ENCODE measurements at regions not wholly inside any gene's neighbourhood (a gene's known extent, or its start where the extent isn't known, plus 50 kb on each side); places are given as distances from the start of the nearest gene placed in this dataset.
A peak's percentile ranks its signal among the peaks of the same experiment; 100 is the strongest.

GRCh38 chr1:228860911-228861831 lies 125.9 kb downstream of the RHOU start (continued):
- TF ChIP-seq KMT2A (CRISPR knock-in tag; IDR thresholded peaks at IDR 0.05) (no peak), ZNF724P (CRISPR knock-in tag; IDR thresholded peaks at IDR 0.05; ENCODE audit: borderline replicate concordance) (no peak), ZBTB43 (CRISPR knock-in tag; conservative IDR thresholded peaks at IDR 0.05) (0 out of 2 replicates have a peak, but pooled peaks have one; percentile 43), MAFK (conservative IDR thresholded peaks at IDR 0.05 in 1 of 2, IDR thresholded peaks at IDR 0.05 in 1 of 2; ENCODE audit: low read length in 2 of 2) (peak; percentile 45 to 59; a peak in 3 of 4 replicates), TAF15 (IDR thresholded peaks at IDR 0.05; ENCODE audit: low read depth, low read length, poor library complexity, severe bottlenecking) (no peak), RBM39 (IDR thresholded peaks at IDR 0.05; ENCODE audit: low read depth, low read length, poor library complexity, severe bottlenecking) (no peak), GABPA (IDR thresholded peaks at IDR 0.05; ENCODE audit: low read depth, low read length) (no peak), GABPA (CRISPR knock-in tag; IDR thresholded peaks at IDR 0.05; ENCODE audit: low read depth) (0 out of 2 replicates have a peak, but pooled peaks have one; percentile 6), ZNF383 (CRISPR knock-in tag; IDR thresholded peaks at IDR 0.05; ENCODE audit: borderline replicate concordance) (no peak), ZFP91 (CRISPR knock-in tag; IDR thresholded peaks at IDR 0.05; ENCODE audit: borderline replicate concordance) (no peak), ZKSCAN1 (IDR thresholded peaks at IDR 0.05; ENCODE audit: low read length) (no peak), PLSCR1 (CRISPR knock-in tag; IDR thresholded peaks at IDR 0.05; ENCODE audit: borderline replicate concordance) (no peak), RARA (CRISPR knock-in tag; IDR thresholded peaks at IDR 0.05) (peak; percentile 95), ZZZ3 (CRISPR knock-in tag; IDR thresholded peaks at IDR 0.05; ENCODE audit: borderline replicate concordance) (no peak), ZNF3 (CRISPR knock-in tag; IDR thresholded peaks at IDR 0.05) (peak; percentile 95), ZNF143 (CRISPR knock-in tag; IDR thresholded peaks at IDR 0.05) (0 out of 2 replicates have a peak, but pooled peaks have one; percentile 8), SALL1 (CRISPR knock-in tag; IDR thresholded peaks at IDR 0.05) (peak; percentile 97), NFRKB (IDR thresholded peaks at IDR 0.05) (no peak), MTA1 (CRISPR knock-in tag; IDR thresholded peaks at IDR 0.05; ENCODE audit: borderline replicate concordance) (peak; percentile 36; the same call in 1 of the 2 replicates), FOXA1 (IDR thresholded peaks at IDR 0.05) (no peak), FOXA1 (CRISPR knock-in tag; IDR thresholded peaks at IDR 0.05) (peak; percentile 77)
- TF ChIP-seq, protein P1, sequence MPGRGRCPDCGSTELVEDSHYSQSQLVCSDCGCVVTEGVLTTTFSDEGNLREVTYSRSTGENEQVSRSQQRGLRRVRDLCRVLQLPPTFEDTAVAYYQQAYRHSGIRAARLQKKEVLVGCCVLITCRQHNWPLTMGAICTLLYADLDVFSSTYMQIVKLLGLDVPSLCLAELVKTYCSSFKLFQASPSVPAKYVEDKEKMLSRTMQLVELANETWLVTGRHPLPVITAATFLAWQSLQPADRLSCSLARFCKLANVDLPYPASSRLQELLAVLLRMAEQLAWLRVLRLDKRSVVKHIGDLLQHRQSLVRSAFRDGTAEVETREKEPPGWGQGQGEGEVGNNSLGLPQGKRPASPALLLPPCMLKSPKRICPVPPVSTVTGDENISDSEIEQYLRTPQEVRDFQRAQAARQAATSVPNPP (CRISPR knock-in tag; IDR thresholded peaks at IDR 0.05) = no peak
- TF ChIP-seq, protein P2, sequence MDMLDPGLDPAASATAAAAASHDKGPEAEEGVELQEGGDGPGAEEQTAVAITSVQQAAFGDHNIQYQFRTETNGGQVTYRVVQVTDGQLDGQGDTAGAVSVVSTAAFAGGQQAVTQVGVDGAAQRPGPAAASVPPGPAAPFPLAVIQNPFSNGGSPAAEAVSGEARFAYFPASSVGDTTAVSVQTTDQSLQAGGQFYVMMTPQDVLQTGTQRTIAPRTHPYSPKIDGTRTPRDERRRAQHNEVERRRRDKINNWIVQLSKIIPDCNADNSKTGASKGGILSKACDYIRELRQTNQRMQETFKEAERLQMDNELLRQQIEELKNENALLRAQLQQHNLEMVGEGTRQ (IDR thresholded peaks at IDR 0.05; ENCODE audit: low read depth, low read length) = peak; percentile 57
- TF ChIP-seq, protein P2 (CRISPR knock-in tag; IDR thresholded peaks at IDR 0.05; ENCODE audit: borderline replicate concordance) = peak; percentile 63; the same call in 1 of the 2 replicates

Data from HepG2 (cell line).